Natural killer cell (primary cell): ENCODE measurements at regions not wholly inside any gene's neighbourhood (a gene's known extent, or its start where the extent isn't known, plus 50 kb on each side); places are given as distances from the start of the nearest gene placed in this dataset.

Experiments used
- ATAC-seq, 3 donors: fragments of 150-1000 bp in 2 of 3; fragments of 200-7000 bp in 1 of 3; cut with Tn5 transposase; 1 replicate in 1 of 3; 2 replicates in 2 of 3; pipeline ENCODE4 v1.10.0; 2021; ENCODE audit warnings: mild to moderate bottlenecking in 2 of 3, moderate library complexity in 2 of 3
- DNase-seq, 2 donors: peaks; one replicate each; pipeline versions ENCODE4 v3.0.0 to v3.0.0-alpha.2; 2013 to 2021; ENCODE audit warnings: mixed read lengths in 1 of 2
- H3K27ac ChIP-seq: one replicate; pipeline ENCODE4 v1.5.1; 2013; ENCODE audit warnings: mild to moderate bottlenecking, low read length
- H3K27me3 ChIP-seq: one replicate; pipeline ENCODE4 v1.6.1; 2013; ENCODE audit warnings: low read length; ENCODE audit not compliant: control insufficient read depth, insufficient read depth
- H3K36me3 ChIP-seq: one replicate; pipeline ENCODE4 v1.6.1; 2013; ENCODE audit warnings: low read length; ENCODE audit not compliant: control insufficient read depth, insufficient read depth
- H3K4me1 ChIP-seq: one replicate; pipeline ENCODE4 v1.6.1; 2013; ENCODE audit warnings: low read length; ENCODE audit not compliant: control insufficient read depth, insufficient read depth
- H3K4me3 ChIP-seq: one replicate; pipeline ENCODE4 v1.5.1; 2013; ENCODE audit warnings: low read length
- H3K9me3 ChIP-seq: one replicate; pipeline ENCODE4 v1.6.1; 2013; ENCODE audit warnings: low read length; ENCODE audit not compliant: control insufficient read depth, insufficient read depth
- H3K27ac Mint-ChIP-seq, 2 donors: one replicate each; pipeline ENCODE4 v1.8.0; 2022; ENCODE audit warnings: mild to moderate bottlenecking in 2 of 2, mixed read lengths in 2 of 2, moderate library complexity in 1 of 2
- H3K27me3 Mint-ChIP-seq, 2 donors: one replicate each; pipeline ENCODE4 v1.8.0; 2022; ENCODE audit warnings: low read depth in 2 of 2, mixed read lengths in 2 of 2
- H3K36me3 Mint-ChIP-seq: one replicate; pipeline ENCODE4 v1.8.0; 2022; ENCODE audit warnings: mixed read lengths
- H3K4me1 Mint-ChIP-seq, 2 donors: one replicate each; pipeline ENCODE4 v1.8.0; 2022; ENCODE audit warnings: mixed read lengths in 2 of 2
- H3K4me3 Mint-ChIP-seq: one replicate; pipeline ENCODE4 v1.8.0; 2022; ENCODE audit warnings: mild to moderate bottlenecking, moderate library complexity, mixed read lengths
- H3K9me3 Mint-ChIP-seq, 2 donors: one replicate each; pipeline ENCODE4 v1.8.0; 2022; ENCODE audit warnings: mixed read lengths in 2 of 2
- WGBS: methylation state at CpG from one replicate; pipeline ENCODE4 v1.1.7; 2013; ENCODE audit warnings: missing lambda C conversion rate; ENCODE audit not compliant: insufficient coverage; 5-methylcytosine and 5-hydroxymethylcytosine counted together
- intact Hi-C: fragments of 100-400 bp; cut with micrococcal nuclease; formaldehyde crosslinking; loops from one replicate; pipeline ENCODE4 v1.14.2; 2022
- TF ChIP-seq, protein P1 (sequence below): fragments of 200-600 bp; IDR thresholded peaks from one replicate; pipeline ENCODE4 v1.8.0; 2022; ENCODE audit warnings: antibody characterized with exemption

GRCh38 chr4:85106166-85106565 lies 139.7 kb upstream of the WDFY3 start:
- Mint-ChIP-seq H3K27ac (no peak overlapping the region), H3K4me3 (no peak overlapping the region), H3K9me3 (peaks cover 2 to 14% of the 10 kb centered on the region in 2 donors), H3K36me3 (no peaks in the 10 kb centered on the region), H3K4me1 (no peaks in the 10 kb centered on the region), H3K27me3 (no peaks in the 10 kb centered on the region)
- peaks cover 6% of the 10 kb centered on the region for H3K9me3 ChIP-seq
- no peak overlapping the region for H3K27ac ChIP-seq
- no peak for DNase-seq
- no peaks in the 10 kb centered on the region for H3K36me3 ChIP-seq
- H3K4me1 ChIP-seq: no peaks in the 10 kb centered on the region
- H3K27me3 ChIP-seq: no peaks in the 10 kb centered on the region
- ATAC-seq: no peak
- TF ChIP-seq, protein P1, sequence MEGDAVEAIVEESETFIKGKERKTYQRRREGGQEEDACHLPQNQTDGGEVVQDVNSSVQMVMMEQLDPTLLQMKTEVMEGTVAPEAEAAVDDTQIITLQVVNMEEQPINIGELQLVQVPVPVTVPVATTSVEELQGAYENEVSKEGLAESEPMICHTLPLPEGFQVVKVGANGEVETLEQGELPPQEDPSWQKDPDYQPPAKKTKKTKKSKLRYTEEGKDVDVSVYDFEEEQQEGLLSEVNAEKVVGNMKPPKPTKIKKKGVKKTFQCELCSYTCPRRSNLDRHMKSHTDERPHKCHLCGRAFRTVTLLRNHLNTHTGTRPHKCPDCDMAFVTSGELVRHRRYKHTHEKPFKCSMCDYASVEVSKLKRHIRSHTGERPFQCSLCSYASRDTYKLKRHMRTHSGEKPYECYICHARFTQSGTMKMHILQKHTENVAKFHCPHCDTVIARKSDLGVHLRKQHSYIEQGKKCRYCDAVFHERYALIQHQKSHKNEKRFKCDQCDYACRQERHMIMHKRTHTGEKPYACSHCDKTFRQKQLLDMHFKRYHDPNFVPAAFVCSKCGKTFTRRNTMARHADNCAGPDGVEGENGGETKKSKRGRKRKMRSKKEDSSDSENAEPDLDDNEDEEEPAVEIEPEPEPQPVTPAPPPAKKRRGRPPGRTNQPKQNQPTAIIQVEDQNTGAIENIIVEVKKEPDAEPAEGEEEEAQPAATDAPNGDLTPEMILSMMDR: no peak
- no peak overlapping the region for H3K4me3 ChIP-seq
- intact Hi-C loops: no loop called here

DNA sequence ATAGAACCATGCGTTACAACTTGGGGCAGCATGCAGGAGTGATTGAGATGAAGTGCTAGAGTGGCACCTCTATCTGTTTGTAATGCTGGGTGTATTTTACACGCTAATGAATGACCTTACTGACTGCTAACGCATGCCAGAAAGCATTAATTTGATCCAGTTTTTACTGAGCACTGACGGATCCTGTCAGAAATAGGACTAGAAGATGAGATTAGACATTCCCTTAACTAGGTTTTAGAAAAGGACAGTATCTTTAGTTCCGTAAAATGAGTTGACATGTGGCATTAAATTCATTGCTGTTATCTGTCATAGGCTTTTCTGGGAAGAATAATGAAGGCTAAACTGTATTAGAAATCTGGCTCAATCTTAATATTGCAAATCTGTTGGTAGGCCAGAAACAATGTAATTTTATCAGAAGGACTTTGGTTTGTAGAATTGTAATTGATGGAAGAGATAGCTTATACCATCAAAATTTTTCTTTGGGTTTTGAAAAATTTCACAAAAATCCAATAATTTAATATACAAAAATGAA lies 140.4 kb upstream of the WDFY3 start:
- no peak overlapping the region for H3K4me3 ChIP-seq
- Mint-ChIP-seq H3K36me3 (no peaks in the 10 kb centered on the region), H3K4me3 (no peak overlapping the region), H3K27ac (no peak overlapping the region), H3K4me1 (no peaks in the 10 kb centered on the region), H3K9me3 (peaks cover 4 to 11% of the 10 kb centered on the region in 2 donors), H3K27me3 (no peaks in the 10 kb centered on the region)
- H3K36me3 ChIP-seq: no peaks in the 10 kb centered on the region
- no peak for DNase-seq
- WGBS: 90% methylated on average over 5 of the region's 5 CpGs
- TF ChIP-seq, protein P1: no peak
- no peaks in the 10 kb centered on the region for H3K27me3 ChIP-seq
- ATAC-seq: no peak
- no peaks in the 10 kb centered on the region for H3K4me1 ChIP-seq
- H3K9me3 ChIP-seq: peaks cover 6% of the 10 kb centered on the region
- H3K27ac ChIP-seq: no peak overlapping the region
- intact Hi-C loops: no loop called here

DNA sequence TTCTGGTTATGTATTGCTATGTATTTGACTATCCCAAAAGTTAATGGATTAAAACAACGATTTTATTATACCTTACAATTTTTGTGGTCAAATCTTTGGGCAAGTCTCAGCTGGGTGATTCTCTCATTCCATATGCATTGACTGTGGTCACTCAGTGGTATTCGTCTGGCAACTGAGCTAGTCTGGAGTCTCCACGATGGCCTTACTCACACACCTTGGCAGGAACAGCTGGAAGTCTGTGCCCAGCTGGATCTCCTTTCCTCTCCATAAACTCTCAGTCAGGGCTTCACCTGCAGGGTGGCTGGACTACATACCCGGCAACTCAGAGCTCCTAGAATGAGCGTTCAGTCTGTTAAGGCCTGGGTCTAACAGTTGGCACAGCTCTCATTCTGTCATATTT lies 141.1 kb upstream of the WDFY3 start:
- 84% methylated on average over 5 of the region's 5 CpGs for WGBS

GRCh38 chr4:85113706-85114105 lies 147.2 kb upstream of the WDFY3 start:
- TF ChIP-seq, protein P1: no peak
- H3K9me3 ChIP-seq: peaks cover 11% of the 10 kb centered on the region
- intact Hi-C loops: no loop called here
- Mint-ChIP-seq H3K27me3 (no peaks in the 10 kb centered on the region), H3K4me3 (no peak overlapping the region), H3K36me3 (no peaks in the 10 kb centered on the region), H3K27ac (no peak overlapping the region), H3K9me3 (peaks cover 12 to 16% of the 10 kb centered on the region in 2 donors), H3K4me1 (no peaks in the 10 kb centered on the region)
- DNase-seq (no peak), ATAC-seq (no peak)
- H3K27ac ChIP-seq: no peak overlapping the region
- WGBS: 90% methylated on average over 3 of the region's 3 CpGs
- no peaks in the 10 kb centered on the region for H3K27me3 ChIP-seq
- no peak overlapping the region for H3K4me3 ChIP-seq
- no peaks in the 10 kb centered on the region for H3K36me3 ChIP-seq
- no peaks in the 10 kb centered on the region for H3K4me1 ChIP-seq

More for the DNA sequence above, 141.1 kb upstream of the WDFY3 start:
- ATAC-seq (no peak), DNase-seq (no peak)
- H3K36me3 Mint-ChIP-seq: no peaks in the 10 kb centered on the region
- intact Hi-C loops: no loop called here
- peaks cover 6% of the 10 kb centered on the region for H3K9me3 ChIP-seq
- H3K27ac Mint-ChIP-seq: no peak overlapping the region
- H3K9me3 Mint-ChIP-seq: peaks cover 6 to 8% of the 10 kb centered on the region in 2 donors
- no peak overlapping the region for H3K27ac ChIP-seq
- no peaks in the 10 kb centered on the region for H3K27me3 Mint-ChIP-seq
- no peaks in the 10 kb centered on the region for H3K27me3 ChIP-seq
- TF ChIP-seq, protein P1: no peak
- H3K4me3 ChIP-seq: no peak overlapping the region
- no peaks in the 10 kb centered on the region for H3K4me1 ChIP-seq
- no peak overlapping the region for H3K4me3 Mint-ChIP-seq
- no peaks in the 10 kb centered on the region for H3K4me1 Mint-ChIP-seq
- no peaks in the 10 kb centered on the region for H3K36me3 ChIP-seq
